HEK293T (cell line): ENCODE measurements at regions not wholly inside any gene's neighbourhood (a gene's known extent, or its start where the extent isn't known, plus 50 kb on each side); places are given as distances from the start of the nearest gene placed in this dataset.
"Not testable (repeated sequence)": the region's sequence is repeated elsewhere in the genome, so short reads cannot be mapped to it uniquely, and the experiment has no call there.

Experiments used
- CTCF ChIA-PET: fragments of 350-600 bp; formaldehyde crosslinking; extraction: SDS; loops from one replicate; lab custom pipeline; 2021; ENCODE audit warnings: antibody characterized with exemption, inconsistent platforms; lab: Yijun Ruan, JAX
- POLR2A ChIA-PET: fragments of 350-600 bp; formaldehyde crosslinking; extraction: SDS; loops from one replicate; lab custom pipeline; 2020; ENCODE audit warnings: antibody characterized with exemption, inconsistent platforms; lab: Yijun Ruan, JAX
- DNase-seq: peaks from one replicate; pipeline ENCODE4 v3.0.0; 2012; ENCODE audit warnings: mixed read lengths; ENCODE audit errors: extremely low spot score
- NFRKB ChIP-seq: fragments of 450-650 bp; IDR thresholded peaks from 2 replicates; pipeline ENCODE4 v1.6.1; 2016; ENCODE audit warnings: mild to moderate bottlenecking, moderate library complexity
- SUZ12 ChIP-seq: fragments of 450-650 bp; IDR thresholded peaks from 2 replicates; pipeline ENCODE4 v1.6.1; 2016; ENCODE audit warnings: mild to moderate bottlenecking

GRCh38 chr21:8194042-8194441 lies 2327.3 kb upstream of the TPTE start:
- POLR2A ChIA-PET, CTCF ChIA-PET: not testable (repeated sequence)

GRCh38 chr21:8197377-8198027 lies 2323.9 kb upstream of the TPTE start:
- POLR2A ChIA-PET, DNase-seq, CTCF ChIA-PET: not testable (repeated sequence)

More at GRCh38 chr21:8194042-8194441, 2327.3 kb upstream of the TPTE start:
- DNase-seq: not testable (repeated sequence)

- POLR2A ChIA-PET, CTCF ChIA-PET, DNase-seq: not testable (repeated sequence)
These were observed 2316.1 kb upstream of the TPTE start for GRCh38 chr21:8205094-8205891.

- DNase-seq, CTCF ChIA-PET, POLR2A ChIA-PET: not testable (repeated sequence)
These were observed 2315.5 kb upstream of the TPTE start for GRCh38 chr21:8205892-8206188.

GRCh38 chr21:8212986-8213550 lies 2308.3 kb upstream of the TPTE start:
- POLR2A ChIA-PET, CTCF ChIA-PET, DNase-seq: not testable (repeated sequence)

- POLR2A ChIA-PET, CTCF ChIA-PET, DNase-seq: not testable (repeated sequence)
These were observed 2306.8 kb upstream of the TPTE start for GRCh38 chr21:8214539-8214938.

GRCh38 chr21:8229366-8230150 lies 2291.8 kb upstream of the TPTE start:
- CTCF ChIA-PET, DNase-seq, POLR2A ChIA-PET: not testable (repeated sequence)
- TF ChIP-seq NFRKB: 0 out of 2 replicates have a peak, but pooled peaks have one; percentile 37
- peak; percentile 60; the same call in 1 of the 2 replicates for TF ChIP-seq SUZ12

- DNase-seq, POLR2A ChIA-PET, CTCF ChIA-PET: not testable (repeated sequence)
These were observed 2290.1 kb upstream of the TPTE start for GRCh38 chr21:8231252-8231651.

GRCh38 chr21:8233000-8233399 lies 2288.4 kb upstream of the TPTE start:
- CTCF ChIA-PET, DNase-seq, POLR2A ChIA-PET: not testable (repeated sequence)

- DNase-seq, POLR2A ChIA-PET, CTCF ChIA-PET: not testable (repeated sequence)
These were observed 2287.3 kb upstream of the TPTE start for GRCh38 chr21:8234059-8234458.

- CTCF ChIA-PET, DNase-seq, POLR2A ChIA-PET: not testable (repeated sequence)
These were observed 2276.4 kb upstream of the TPTE start for GRCh38 chr21:8244723-8245641.

GRCh38 chr21:8245642-8246402 lies 2275.6 kb upstream of the TPTE start:
- CTCF ChIA-PET, POLR2A ChIA-PET, DNase-seq: not testable (repeated sequence)

GRCh38 chr21:8251701-8252100 lies 2269.7 kb upstream of the TPTE start:
- DNase-seq, CTCF ChIA-PET, POLR2A ChIA-PET: not testable (repeated sequence)

- POLR2A ChIA-PET, DNase-seq, CTCF ChIA-PET: not testable (repeated sequence)
These were observed 2266.3 kb upstream of the TPTE start for GRCh38 chr21:8255094-8255493.

- POLR2A ChIA-PET, DNase-seq, CTCF ChIA-PET: not testable (repeated sequence)
These were observed 2264.1 kb upstream of the TPTE start for GRCh38 chr21:8257083-8257799.
